NCI-H128 (cell line): ENCODE measurements at regions not wholly inside any gene's neighbourhood (a gene's known extent, or its start where the extent isn't known, plus 50 kb on each side); places are given as distances from the start of the nearest gene placed in this dataset.

ENCODE experiments used
- DNase-seq: peaks from one replicate; lab custom pipeline; 2025; ENCODE audit not compliant: unreplicated experiment; lab: John Stamatoyannopoulos, UW

DNA sequence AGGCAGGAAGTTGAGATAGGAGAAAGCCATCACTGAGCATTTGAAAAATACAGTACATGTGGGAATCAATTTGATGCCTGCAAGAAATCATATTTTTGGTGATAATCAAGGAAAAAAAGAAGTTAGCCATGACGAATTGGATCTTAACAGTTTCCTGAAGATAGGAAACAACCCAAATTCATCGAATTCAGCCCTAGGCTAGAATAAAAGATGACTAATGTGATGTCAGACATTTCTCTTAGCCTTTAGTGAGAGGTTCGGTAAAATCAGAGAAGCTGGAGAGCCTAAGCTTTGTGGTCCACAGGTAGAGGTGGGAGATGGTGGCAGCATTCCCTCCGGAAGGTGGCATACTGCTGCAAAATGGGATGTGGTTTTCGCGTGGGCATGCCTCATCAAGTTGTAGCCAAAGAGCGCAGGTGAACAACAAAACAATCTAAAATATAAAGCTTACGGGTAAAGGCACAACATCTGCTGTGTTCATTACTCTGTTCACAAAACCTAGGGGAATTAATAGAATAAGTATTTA is 144.1 kb upstream of the ALCAM start:
- DNase-seq, result no peak

DNA sequence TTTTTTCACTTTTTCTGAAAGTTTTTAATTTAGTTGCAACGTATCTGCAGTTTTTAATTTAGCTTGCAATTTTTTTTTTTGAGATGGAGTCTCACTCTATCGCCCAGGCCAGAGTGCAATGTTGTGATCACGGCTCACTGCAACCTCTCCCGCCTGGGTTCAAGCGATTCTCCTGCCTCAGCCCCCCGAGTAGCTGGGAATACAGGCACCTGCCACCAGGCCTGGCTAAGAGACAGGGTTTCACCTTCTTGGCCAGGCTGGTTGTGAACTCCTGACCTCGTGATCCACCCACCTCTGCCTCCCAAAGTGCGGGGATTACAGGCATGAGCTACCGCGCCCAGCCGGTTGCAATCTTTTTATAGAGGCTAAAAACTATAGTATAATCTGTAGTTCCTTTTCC is 142.9 kb upstream of the ALCAM start:
- no peak for DNase-seq

DNA sequence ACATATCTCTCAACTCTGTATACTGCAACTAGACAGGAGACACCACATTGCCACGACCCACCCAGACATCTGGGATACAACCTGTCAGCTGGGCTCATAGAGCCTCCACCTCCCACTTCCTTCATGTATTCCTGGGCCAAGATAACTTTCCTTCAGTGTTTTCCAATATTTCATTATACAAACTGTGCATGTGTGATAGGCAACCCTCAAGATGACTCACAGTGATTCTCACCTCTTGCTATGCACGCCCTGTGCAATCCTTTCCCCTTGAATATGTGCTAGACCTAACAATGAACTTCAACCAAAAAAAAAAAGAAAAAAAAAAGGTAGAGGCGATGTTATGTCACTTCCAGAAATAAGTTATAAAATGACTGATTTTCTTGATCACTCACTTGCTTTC is 138.0 kb upstream of the ALCAM start:
- DNase-seq, result no peak

DNA sequence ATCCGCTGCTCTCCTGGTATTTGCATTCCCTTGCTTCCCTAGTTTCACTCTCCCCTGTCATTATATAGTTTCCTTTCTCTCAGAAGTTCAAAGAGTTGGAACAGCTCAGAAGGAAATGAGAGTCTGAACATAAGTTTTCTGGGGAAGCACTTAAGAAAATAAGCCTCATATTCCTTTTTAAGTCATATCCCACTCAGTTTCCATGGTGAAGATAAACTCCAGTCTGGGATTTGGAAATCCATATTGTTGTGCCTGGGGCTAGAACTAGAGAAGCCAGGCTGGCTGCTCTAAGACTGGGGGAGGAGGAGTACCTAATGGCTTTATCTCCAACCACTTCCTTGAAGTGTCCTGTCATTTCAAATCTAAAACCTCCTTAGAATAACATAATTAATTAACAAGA is 134.2 kb upstream of the ALCAM start:
- no peak for DNase-seq

DNA sequence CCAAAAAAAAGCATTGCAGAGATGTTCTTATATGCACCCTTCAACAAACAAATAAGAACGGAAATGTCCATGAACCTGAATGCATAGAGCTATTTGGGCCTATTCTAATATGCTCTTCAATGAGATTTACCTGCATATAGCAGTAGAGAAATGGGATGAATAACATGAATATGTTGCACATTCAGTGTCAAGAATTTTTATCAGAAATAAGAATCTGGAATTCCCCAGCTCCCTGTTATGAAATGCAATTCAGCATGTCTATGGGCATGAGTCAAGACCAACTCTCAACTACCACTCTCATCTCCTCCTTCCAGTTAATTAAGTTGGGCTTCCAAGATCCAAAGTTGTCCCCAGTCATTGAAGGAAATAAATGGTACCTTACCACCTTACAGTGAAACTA is 133.7 kb upstream of the ALCAM start:
- DNase-seq, result no peak

DNA sequence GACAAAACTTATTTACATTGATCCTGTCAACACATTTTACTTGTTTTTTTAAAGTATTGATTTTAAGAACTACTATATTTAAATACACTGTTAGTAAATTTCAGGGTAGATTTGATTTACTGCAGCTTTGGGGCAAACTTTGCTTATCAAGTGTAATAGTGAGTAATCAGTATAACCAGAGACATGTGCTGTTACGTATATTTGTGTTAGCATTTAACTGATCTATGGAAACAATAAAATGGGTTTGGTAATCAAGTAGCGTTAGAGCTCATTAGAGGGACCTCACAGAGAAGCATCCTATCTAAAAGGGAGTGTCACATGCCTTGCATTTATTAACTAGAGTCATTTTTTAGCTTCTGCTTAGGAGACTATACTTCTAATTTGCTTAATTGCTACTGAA is 131.5 kb upstream of the ALCAM start:
- DNase-seq, result no peak

DNA sequence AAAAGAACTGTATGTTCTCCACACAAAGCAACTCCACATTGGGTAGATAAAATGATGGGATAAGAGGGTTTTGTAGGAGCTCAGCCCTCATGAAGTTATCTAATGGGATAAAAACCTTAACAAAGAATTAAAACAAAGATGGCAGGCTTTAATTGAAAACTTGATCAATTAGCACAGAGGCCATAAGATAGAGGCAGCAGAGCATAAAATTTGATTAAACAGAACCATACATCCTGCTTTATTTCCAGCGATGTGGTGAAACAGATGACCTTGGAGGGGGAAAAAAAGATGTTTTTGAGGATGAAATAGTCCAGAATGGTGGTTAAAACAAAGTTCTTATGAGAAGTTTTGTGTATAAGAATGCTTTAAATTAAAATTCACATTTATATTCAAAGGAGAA is 130.9 kb upstream of the ALCAM start:
- DNase-seq, result no peak

DNA sequence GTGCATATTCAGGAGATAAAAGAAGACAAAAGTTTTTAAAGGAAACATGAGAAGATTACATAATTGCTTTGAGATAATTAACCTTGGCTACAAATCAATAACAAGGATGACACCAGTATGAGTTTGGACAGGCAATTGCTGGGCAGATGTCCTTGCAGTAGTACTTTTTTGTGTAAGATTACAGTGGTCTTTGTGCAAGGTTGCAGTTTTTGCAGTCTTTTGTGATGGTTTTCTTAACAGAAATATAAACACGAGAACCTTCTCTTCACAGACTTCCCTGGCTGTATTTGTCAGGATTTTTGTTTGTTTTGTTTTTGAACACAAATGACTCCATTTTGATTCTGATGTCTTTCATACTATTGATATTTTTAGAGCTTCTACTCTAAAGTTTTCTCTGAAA is 128.3 kb upstream of the ALCAM start:
- no peak for DNase-seq

DNA sequence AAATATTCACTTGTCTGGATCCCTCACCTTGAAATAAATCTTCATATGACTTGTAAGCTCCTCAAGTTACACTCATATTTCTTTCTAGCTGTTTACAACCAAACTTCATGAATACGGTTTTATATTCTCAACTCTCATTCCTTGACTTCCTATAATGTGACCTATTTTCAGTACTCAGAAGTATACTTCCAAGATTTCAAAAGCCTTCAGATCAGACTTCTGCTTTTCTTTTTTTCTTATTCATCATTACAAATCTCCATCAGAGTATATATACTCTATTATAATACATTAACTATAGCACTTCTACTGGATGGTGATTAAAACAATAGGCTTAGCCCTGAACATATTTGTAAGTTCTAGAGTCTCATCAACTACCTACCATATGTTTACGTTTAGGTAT is 123.6 kb upstream of the ALCAM start:
- DNase-seq, result no peak

DNA sequence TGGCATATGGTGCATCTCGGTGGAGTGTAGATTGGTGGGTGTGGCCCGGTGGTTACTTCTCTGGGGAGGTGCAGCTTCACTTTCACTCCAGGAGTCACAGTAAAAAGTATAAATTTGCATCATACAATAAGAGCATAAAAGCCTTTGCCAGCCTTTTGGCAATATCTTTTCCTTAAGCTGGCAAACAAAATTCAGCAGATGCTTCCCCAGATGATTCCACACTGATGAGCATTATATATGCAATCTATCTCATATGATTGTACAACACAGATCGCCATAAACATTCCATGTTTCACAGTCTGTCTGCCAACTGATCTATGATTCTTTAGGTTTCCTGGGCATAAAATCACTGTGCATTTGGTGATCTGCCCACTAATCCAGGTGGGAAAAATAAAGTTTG is 120.2 kb upstream of the ALCAM start:
- no peak for DNase-seq

DNA sequence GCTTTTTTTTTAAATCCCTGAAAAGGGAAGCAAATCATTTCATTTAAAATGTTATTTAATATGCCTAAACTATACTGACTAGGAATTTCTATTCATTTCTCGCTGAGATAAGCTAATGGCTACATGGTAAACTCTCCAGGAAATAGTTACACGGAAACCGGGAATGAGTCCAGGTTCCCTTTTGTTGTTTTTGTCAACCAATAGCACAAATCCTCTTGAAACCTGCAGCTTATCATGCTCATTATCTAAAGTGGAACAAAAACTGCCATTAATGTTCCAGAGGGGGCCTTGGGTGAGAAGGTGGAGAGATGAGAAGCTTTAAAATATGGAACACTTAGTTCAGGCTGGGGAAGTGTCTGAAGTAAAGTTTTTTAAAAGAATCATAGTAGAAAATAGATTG is 113.5 kb upstream of the ALCAM start:
- DNase-seq, result peak; percentile 90

DNA sequence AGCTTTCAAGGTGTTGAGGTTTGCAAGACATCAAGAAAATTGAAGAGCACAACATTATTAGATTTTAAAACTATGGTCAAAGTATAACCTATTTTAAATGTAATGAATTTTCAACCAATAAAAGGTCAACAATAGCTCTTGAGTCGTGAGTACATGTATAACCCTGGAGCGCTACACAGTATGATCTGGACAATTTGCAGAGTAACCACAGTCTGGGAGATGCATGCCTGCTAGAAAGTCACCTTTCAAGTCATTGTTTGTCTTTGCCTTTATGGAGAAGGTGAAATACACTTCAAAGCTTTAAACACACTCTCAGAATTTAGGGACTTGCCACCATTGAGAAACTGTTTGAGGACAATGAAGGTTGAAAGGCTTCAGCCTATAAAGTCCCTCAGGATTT is 112.6 kb upstream of the ALCAM start:
- DNase-seq, result no peak

DNA sequence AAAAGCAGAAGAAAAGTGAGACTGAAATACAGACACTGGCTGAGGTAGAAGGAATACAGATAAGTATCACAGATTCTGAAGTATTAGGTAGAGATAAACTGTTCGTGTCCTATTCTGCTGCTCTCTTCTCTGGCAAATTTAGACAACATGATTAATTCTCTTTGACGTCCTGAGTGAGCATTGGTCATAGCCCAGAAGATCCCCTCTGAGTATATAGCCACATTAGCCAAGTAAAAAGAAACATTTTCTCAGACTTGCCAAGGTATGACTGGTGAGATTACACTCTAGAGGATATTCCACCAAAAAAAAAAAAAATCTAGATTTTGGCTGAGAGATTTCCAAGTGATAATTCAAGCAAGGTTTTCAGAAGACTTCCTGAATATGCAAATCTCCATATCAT is 111.4 kb upstream of the ALCAM start:
- DNase-seq, result no peak

DNA sequence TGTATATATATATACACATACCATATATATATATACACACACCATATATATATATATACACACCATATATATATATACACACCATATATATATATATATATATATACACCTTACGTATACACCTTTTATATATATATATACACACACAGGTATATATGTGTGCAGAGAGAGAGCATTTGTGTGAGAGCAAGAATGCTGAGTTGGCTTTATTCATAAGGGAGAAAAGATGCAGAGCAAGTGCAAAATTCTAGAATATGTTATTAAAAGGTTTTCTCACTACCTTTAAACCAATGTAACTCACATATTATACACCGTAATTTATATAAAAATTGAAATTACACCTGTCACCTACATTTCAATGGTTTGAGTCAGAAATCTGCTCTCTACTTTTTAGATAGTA is 107.2 kb upstream of the ALCAM start:
- DNase-seq, result no peak

DNA sequence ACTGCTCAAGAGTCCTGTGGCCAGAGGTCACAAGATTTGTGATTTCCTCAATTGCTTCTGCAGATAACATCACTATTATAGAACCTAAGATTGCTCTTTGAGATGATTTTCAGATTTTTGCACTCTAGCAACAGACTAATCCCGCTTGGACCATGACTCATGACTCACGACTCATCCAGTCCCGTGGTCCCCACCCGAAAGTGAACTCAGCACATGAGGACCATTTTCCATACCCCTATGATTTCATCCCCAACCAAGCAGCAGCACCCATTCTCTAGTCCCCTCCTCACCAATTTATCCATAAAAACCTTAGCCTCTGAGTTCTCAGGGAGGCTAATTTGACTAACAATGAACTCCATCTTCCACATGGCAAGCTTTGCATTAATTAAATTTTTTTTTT is 106.3 kb upstream of the ALCAM start:
- DNase-seq, result no peak

DNA sequence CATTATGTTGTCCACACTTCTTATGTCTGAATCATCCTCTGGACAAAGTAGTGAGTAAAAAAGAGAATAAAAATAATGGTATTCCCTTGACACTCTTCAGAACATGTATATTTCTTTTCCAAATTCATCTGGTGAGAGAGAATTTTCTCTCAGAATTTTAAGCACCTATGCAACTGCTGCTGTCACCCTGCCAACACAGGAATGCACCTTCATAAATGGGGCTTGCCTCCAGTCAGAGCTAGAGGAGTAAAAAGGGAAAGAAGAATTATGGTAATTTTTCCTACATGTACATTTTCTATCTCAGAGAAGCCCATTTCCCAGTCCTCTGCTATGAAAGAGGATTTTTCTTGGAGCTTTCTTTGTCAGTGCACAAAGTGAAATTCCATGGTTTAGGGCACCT is 92.2 kb upstream of the ALCAM start:
- DNase-seq, result no peak

DNA sequence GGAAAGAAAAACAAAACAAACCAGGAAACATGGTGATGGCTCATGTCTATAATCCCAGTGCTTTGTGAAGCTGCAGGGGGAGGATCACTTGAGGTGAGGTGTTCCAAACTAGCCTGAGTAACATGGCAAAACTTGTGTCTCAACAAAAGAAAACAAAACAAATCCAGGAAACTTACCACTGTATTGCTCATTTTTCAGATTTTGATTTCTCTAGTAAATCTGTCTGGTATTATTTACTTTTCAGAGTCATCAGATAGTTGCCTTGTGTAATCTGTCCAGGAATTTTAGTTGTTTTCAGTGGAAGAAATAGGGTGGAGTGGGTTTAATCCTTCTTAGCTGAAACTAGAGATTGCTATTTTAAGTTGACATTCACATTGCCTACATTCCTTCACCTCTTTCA is 91.8 kb upstream of the ALCAM start:
- no peak for DNase-seq

DNA sequence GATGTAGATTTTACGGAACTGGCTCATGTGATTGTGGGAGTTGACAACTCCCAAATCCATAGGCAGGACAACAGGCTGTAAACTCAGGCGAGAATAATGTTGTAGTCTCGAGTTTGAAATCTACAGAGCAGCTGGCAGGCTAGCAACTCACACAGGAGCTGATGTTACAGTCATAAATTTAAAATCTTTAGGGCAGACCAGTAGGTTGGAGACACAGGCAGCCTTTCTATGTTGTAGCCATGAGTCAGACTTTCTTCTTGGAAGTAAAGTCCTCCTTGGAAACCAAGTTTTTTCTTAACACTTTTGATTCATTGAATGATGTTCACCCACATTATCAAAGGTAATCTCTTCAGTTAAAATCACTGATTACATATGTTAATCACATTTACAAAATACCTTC is 89.1 kb upstream of the ALCAM start:
- no peak for DNase-seq

DNA sequence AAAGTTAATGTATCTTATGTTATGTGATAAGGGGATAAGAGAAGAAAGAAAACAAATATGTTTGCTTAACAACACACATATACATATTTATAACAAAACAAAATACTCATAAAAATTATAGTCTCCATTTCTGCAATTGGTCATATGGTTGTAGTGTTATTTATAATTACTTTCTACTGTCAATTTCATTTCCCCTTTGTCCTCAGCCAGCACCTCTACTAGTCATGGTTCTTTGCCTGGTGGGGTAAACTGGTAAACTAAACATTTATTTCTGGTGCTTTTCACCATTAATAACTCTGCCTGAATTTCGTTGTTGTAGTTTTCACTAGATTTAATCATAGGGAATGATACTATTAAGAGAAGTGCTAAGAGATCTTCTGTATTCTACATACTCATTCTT is 88.0 kb upstream of the ALCAM start:
- no peak for DNase-seq

DNA sequence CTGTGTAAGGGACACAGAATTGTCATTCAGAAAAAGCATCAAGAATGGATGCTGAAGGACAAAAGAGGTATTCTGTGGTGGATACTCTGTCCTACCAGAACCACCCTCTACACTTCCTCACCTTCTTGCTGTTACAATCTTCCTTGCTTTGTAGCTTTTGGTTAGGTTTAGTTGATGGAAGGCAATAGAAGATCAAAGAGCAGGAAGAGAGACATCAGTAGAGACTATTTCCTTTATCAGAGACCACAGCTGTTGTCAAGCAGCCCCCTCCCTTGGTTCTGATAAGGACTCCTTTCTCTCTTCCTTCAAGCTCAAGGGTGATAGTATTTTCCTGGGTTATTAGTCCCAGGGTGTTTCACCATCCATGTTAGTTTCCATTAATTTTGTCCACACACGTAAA is 84.7 kb upstream of the ALCAM start:
- DNase-seq, result no peak

DNA sequence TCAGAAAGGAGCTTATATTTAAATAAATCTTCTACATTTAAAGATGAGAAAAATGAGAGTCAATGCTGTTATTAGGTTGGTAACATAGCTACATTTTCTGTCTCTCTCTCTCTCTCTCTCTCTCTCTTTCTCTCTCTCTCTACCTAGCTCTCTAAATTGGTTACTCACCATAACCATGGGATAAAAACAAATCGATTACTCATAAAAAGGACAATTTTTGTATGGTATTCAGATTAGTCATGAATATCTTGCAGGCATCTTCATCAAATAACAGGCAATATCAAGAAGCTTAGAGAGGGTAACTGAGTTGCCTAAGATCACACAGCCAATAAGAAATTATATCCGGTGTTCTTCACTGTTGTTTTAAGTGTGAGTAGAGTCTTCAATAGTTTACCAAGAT is 81.8 kb upstream of the ALCAM start:
- DNase-seq, result no peak

DNA sequence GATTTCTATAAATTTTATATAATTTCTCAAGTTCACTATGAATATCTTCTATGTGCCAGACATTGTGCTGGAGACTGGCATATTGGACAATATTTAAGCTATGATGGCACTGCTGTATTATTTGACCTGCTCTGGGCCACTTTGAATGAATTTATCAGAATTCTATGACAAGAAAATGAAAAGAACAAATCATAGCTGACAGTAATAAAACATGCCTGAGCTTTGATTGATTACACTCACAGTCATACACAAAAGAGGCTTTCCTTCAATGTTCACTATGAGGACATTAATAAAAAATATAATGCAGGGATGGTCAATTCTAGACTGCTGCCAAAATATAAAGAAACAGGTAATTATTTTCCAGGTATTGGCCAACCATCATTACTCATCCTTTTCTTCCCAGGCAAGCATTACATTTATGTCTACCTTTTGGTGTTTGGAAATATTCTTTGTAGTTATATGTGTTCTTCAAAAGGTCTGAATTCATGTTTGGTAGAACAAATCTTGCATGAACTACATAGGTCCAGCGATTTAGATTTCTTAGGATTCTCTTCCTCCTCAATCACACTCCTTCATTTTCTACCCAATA is 81.0 kb upstream of the ALCAM start:
- DNase-seq, result no peak

DNA sequence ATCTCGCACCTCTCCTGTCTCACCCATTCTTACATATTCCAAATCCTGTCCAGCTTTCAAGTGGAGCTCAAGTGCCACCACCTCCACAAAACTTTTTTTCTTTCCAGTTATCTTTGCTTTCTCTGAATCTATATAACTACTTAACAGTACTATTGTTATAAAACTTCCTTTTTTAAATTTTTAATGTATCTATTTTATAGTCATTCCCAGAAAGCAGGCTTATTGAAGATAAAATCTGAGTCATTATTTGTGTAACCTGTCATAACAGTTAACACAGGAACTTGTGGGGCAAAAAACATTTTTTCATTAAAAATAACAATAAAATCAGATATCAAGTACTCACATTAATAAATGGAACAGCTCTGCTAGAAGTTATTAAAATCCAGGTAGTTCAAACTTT is 73.3 kb upstream of the ALCAM start:
- DNase-seq, result no peak
